Spleen (tissue), 7 donors: ENCODE measurements at regions not wholly inside any gene's neighbourhood (a gene's known extent, or its start where the extent isn't known, plus 50 kb on each side); places are given as distances from the start of the nearest gene placed in this dataset.

ENCODE experiments used
- CTCF ChIP-seq, 11 experiments: fragments of 200-600 bp in 7 of 11; fragments of 450-650 bp in 4 of 11; sonication (generic) in 4 of 11; IDR thresholded peaks in 8 of 11; conservative IDR thresholded peaks in 3 of 11; 1 replicate in 7 of 11; 2 replicates in 4 of 11; pipeline versions ENCODE4 v1.4.0 to v1.8.0; 2016 to 2021; ENCODE audit warnings: antibody characterized with exemption in 11 of 11, inconsistent platforms in 4 of 11, mild to moderate bottlenecking in 1 of 11
- POLR2A ChIP-seq, 3 donors: fragments of 450-650 bp; IDR thresholded peaks; one replicate each; pipeline ENCODE4 v1.5.1; 2017; ENCODE audit warnings: antibody characterized with exemption in 3 of 3, mild to moderate bottlenecking in 1 of 3
- POLR2AphosphoS5 ChIP-seq, 3 donors: sonication (generic); formaldehyde crosslinking; IDR thresholded peaks; one replicate each; pipeline ENCODE4 v1.5.1; 2017; ENCODE audit warnings: antibody characterized with exemption in 3 of 3
- donor health status: DM: no; HTN: no; CAD: no; lungs with moderate emphysema.
- donor health status: DM: no; HTN: no; CAD: no.
- donor health status: DM: no; HTN: no; CAD: no.

DNA sequence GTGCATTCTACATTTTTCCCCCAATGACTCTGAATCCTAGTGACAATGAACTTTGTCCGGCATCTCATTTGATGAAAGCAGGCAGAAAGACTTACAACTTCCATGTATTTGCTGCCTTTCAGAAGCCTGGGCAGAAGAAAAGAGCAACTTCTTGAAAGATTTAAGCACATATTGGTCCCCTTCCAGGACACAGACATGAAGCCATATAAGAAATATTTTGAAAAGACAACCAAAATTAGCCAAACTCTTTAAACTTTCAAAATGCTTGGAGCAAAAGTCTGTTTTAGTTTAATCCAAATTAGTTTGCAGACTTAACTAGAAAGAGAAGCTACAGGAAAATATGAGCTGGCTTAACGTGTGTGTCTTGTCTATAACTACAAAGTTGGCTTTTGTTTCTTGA, 492.5 kb downstream of the NR4A2 start:
- TF ChIP-seq CTCF (IDR thresholded peaks at IDR 0.05 in 8 of 11, conservative IDR thresholded peaks at IDR 0.05 in 3 of 11) (no peak), POLR2AphosphoS5 (IDR thresholded peaks at IDR 0.05) (no peak), POLR2A (IDR thresholded peaks at IDR 0.05) (no peak)
